HUDEP-2 (cell line): ENCODE measurements at regions not wholly inside any gene's neighbourhood (a gene's known extent, or its start where the extent isn't known, plus 50 kb on each side); places are given as distances from the start of the nearest gene placed in this dataset.

ENCODE experiments used
- DNase-seq, 76 experiments: peaks; one replicate each; lab custom pipeline; 2025; ENCODE audit not compliant: unreplicated experiment in 76 of 76; lab: John Stamatoyannopoulos, UW

- DNase-seq: no peak
These were observed 98.9 kb downstream of the BCOR start for GRCh38 chrX:39998636-39999406.
